ENCODE measurements at regions not wholly inside any gene's neighbourhood (a gene's known extent, or its start where the extent isn't known, plus 50 kb on each side); places are given as distances from the start of the nearest gene placed in this dataset.

GRCh38 chr6:43900560-43900915 lies 130.5 kb downstream of the VEGFA start:
- Histone ChIP-seq H3K79me2 (ENCODE audit: insufficient read depth, low read length) (no peaks in the 10 kb centered on the region), H4K20me1 (ENCODE audit: insufficient read depth, low read length) (no peaks in the 10 kb centered on the region), H3K36me3 (replicated peaks in 1 of 2; ENCODE audit: control insufficient read depth in 1 of 2, insufficient read depth in 2 of 2, low read length in 2 of 2) (no peaks in the 10 kb centered on the region), H3K4me1 (ENCODE audit: control insufficient read depth in 1 of 2, insufficient read depth in 2 of 2, low read length in 2 of 2) (no peaks in the 10 kb centered on the region), H3K9me3 (replicated peaks in 1 of 2; ENCODE audit: control insufficient read depth in 1 of 2, insufficient read depth in 1 of 2, low read length in 2 of 2) (no peaks in the 10 kb centered on the region), H2AFZ (ENCODE audit: insufficient read depth, low read depth, low read length, poor library complexity, severe bottlenecking) (no peak overlapping the region), H3K27ac (ENCODE audit: low read depth in 1 of 2, low read length in 2 of 2) (no peak overlapping the region), H3K4me2 (replicated peaks; ENCODE audit: extremely low read depth, low read length, poor library complexity, severe bottlenecking) (no peak overlapping the region), H3K9ac (ENCODE audit: insufficient read depth, low read length, poor library complexity, severe bottlenecking) (no peak overlapping the region), H3K27me3 (ENCODE audit: control insufficient read depth in 2 of 2, insufficient read depth in 2 of 2, low read length in 2 of 2) (no peaks in the 10 kb centered on the region), H3K4me3 (replicated peaks in 1 of 3; ENCODE audit: low read depth in 2 of 3, low read length in 3 of 3) (no peak overlapping the region)
- DNase-seq: no peak
- Mint-ChIP-seq H3K36me3 (no peaks in the 10 kb centered on the region), H3K27ac (no peak overlapping the region), H3K4me3 (no peak overlapping the region), H3K4me1 (peaks cover 10% of the 10 kb centered on the region), H3K27me3 (ENCODE audit: low read depth in 3 of 3) (peaks cover 0 to 8% (median 3%) of the 10 kb centered on the region in 3 donors), H3K9me3 (peaks cover 0 to 9% (median 2%) of the 10 kb centered on the region in 7 donors)
- TF ChIP-seq CTCF (IDR thresholded peaks at IDR 0.05): no peak
- intact Hi-C loops (cut with micrococcal nuclease): no loop called here
- WGBS (ENCODE audit: insufficient coverage): 80% methylated on average over 1 of the region's 3 CpGs

GRCh38 chr6:43899830-43900229 lies 129.8 kb downstream of the VEGFA start:
- Histone ChIP-seq H3K27me3 (ENCODE audit: control insufficient read depth in 2 of 2, insufficient read depth in 2 of 2, low read length in 2 of 2) (no peaks in the 10 kb centered on the region), H3K36me3 (replicated peaks in 1 of 2; ENCODE audit: control insufficient read depth in 1 of 2, insufficient read depth in 2 of 2, low read length in 2 of 2) (no peaks in the 10 kb centered on the region), H3K27ac (ENCODE audit: low read depth in 1 of 2, low read length in 2 of 2) (no peak overlapping the region), H3K79me2 (ENCODE audit: insufficient read depth, low read length) (no peaks in the 10 kb centered on the region), H2AFZ (ENCODE audit: insufficient read depth, low read depth, low read length, poor library complexity, severe bottlenecking) (no peak overlapping the region), H3K4me1 (ENCODE audit: control insufficient read depth in 1 of 2, insufficient read depth in 2 of 2, low read length in 2 of 2) (no peaks in the 10 kb centered on the region), H3K9me3 (replicated peaks in 1 of 2; ENCODE audit: control insufficient read depth in 1 of 2, insufficient read depth in 1 of 2, low read length in 2 of 2) (no peaks in the 10 kb centered on the region), H4K20me1 (ENCODE audit: insufficient read depth, low read length) (no peaks in the 10 kb centered on the region), H3K4me2 (replicated peaks; ENCODE audit: extremely low read depth, low read length, poor library complexity, severe bottlenecking) (no peak overlapping the region), H3K9ac (ENCODE audit: insufficient read depth, low read length, poor library complexity, severe bottlenecking) (no peak overlapping the region), H3K4me3 (replicated peaks in 1 of 3; ENCODE audit: low read depth in 2 of 3, low read length in 3 of 3) (no peak overlapping the region)
- TF ChIP-seq CTCF (IDR thresholded peaks at IDR 0.05): no peak
- intact Hi-C loops (cut with micrococcal nuclease): no loop called here
- Mint-ChIP-seq H3K36me3 (no peaks in the 10 kb centered on the region), H3K27me3 (ENCODE audit: low read depth in 3 of 3) (peaks cover 0 to 8% (median 3%) of the 10 kb centered on the region in 3 donors), H3K27ac (no peak overlapping the region), H3K9me3 (peaks cover 0 to 9% (median 2%) of the 10 kb centered on the region in 7 donors), H3K4me1 (peaks cover 10% of the 10 kb centered on the region), H3K4me3 (no peak overlapping the region)
- DNase-seq: no peak
- 95% methylated on average over 4 of the region's 4 CpGs for WGBS (ENCODE audit: insufficient coverage)

Data from CD14-positive monocyte (primary cell).